GM12878 (cell line): ENCODE measurements at regions not wholly inside any gene's neighbourhood (a gene's known extent, or its start where the extent isn't known, plus 50 kb on each side); places are given as distances from the start of the nearest gene placed in this dataset.

Source experiments
- ATAC-seq: fragments of 200-7000 bp; cut with Tn5 transposase; 3 replicates; pipeline ENCODE4 v1.9.1; 2020; ENCODE audit warnings: mild to moderate bottlenecking, moderate library complexity
- BruUV-seq: library from RNA; stranded (reverse); fragments of 400-500 nt; replicated peaks from 2 replicates; lab custom pipeline; 2021; lab: Mats Ljungman, UMichigan
- CTCF ChIA-PET: fragments of 300-600 bp; sonication (Branson Sonifier 250); formaldehyde crosslinking; extraction: SDS; loops from one replicate; lab custom pipeline; 2021; ENCODE audit warnings: inconsistent platforms; lab: Yijun Ruan, JAX
- POLR2A ChIA-PET: fragments of 350-600 bp; formaldehyde crosslinking; extraction: SDS; loops from one replicate; lab custom pipeline; 2021; ENCODE audit warnings: inconsistent platforms; lab: Charles Lee
- RAD21 ChIA-PET: fragments of 300-600 bp; sonication (Branson Sonifier 250); formaldehyde crosslinking; loops from one replicate; lab custom pipeline; 2023; ENCODE audit warnings: antibody characterized with exemption; ENCODE audit not compliant: unreplicated experiment; lab: Charles Lee
- SMC1A ChIA-PET: fragments of 300-600 bp; sonication (Branson Sonifier 250); formaldehyde crosslinking; loops from one replicate; lab custom pipeline; 2023; ENCODE audit not compliant: unreplicated experiment, uncharacterized antibody; lab: Charles Lee
- DNase-seq: peaks from one replicate; pipeline ENCODE4 v3.0.0-alpha.2; 2011; ENCODE audit warnings: low read depth, low spot score
- FAIRE-seq: peaks from 3 replicates; lab custom pipeline; 2011; peaks lifted over from hg19 to GRCh38; lab: Jason Lieb, UNC
- H2AFZ ChIP-seq: 2 replicates; pipeline ENCODE4 v1.6.0; 2011; ENCODE audit warnings: low read depth, low read length, control low read depth; ENCODE audit not compliant: control insufficient read depth
- H3K27ac ChIP-seq: 2 replicates; pipeline ENCODE4 v1.5.1; 2011; ENCODE audit warnings: control low read depth; ENCODE audit not compliant: control insufficient read depth, insufficient read depth
- H3K27me3 ChIP-seq, 2 experiments: replicated peaks in 1 of 2; 2 replicates each; pipeline versions ENCODE4 v1.6.0 to v1.6.1; 2011; ENCODE audit warnings: low read length in 1 of 2; ENCODE audit not compliant: control insufficient read depth in 2 of 2, insufficient read depth in 2 of 2
- H3K36me3 ChIP-seq, 2 experiments: 2 replicates each; pipeline ENCODE4 v1.5.1; 2011; ENCODE audit warnings: low read length in 1 of 2; ENCODE audit not compliant: control insufficient read depth in 2 of 2, insufficient read depth in 2 of 2
- H3K4me1 ChIP-seq: 2 replicates; pipeline ENCODE4 v1.6.1; 2011; ENCODE audit warnings: mild to moderate bottlenecking, low read length, moderate library complexity, mixed read lengths; ENCODE audit not compliant: control insufficient read depth, insufficient read depth
- H3K4me2 ChIP-seq: 2 replicates; pipeline ENCODE4 v1.6.0; 2011; ENCODE audit warnings: control low read depth; ENCODE audit not compliant: control insufficient read depth, insufficient read depth
- H3K4me3 ChIP-seq: fragments of 200-600 bp; sonication (generic); 2 replicates; pipeline ENCODE4 v1.5.1; 2016
- H3K79me2 ChIP-seq: 2 replicates; pipeline ENCODE4 v1.6.0; 2011; ENCODE audit warnings: low read length; ENCODE audit not compliant: control insufficient read depth, insufficient read depth
- H3K9ac ChIP-seq: 2 replicates; pipeline ENCODE4 v1.8.0; 2011; ENCODE audit warnings: low read length, control low read depth, mixed read lengths; ENCODE audit not compliant: control insufficient read depth, insufficient read depth
- H3K9me3 ChIP-seq: replicated peaks from 3 replicates; pipeline ENCODE4 v1.5.1; 2011; ENCODE audit warnings: mild to moderate bottlenecking, low read length; ENCODE audit not compliant: control insufficient read depth, insufficient read depth
- H4K20me1 ChIP-seq: 2 replicates; pipeline ENCODE4 v1.6.0; 2011; ENCODE audit not compliant: control insufficient read depth, insufficient read depth
- ASH2L ChIP-seq: fragments of 300-600, 200-600 bp; sonication (generic); IDR thresholded peaks from 2 replicates; pipeline ENCODE4 v1.6.1; 2017; ENCODE audit warnings: low read depth, mild to moderate bottlenecking, borderline replicate concordance
- CEBPZ ChIP-seq: fragments of 150-350 bp; IDR thresholded peaks from 2 replicates; pipeline ENCODE4 v1.6.1; 2016; ENCODE audit warnings: low read depth, low read length
- GABPA ChIP-seq: IDR thresholded peaks from 2 replicates; pipeline ENCODE4 v1.6.1; 2014; ENCODE audit warnings: antibody characterized with exemption, low read depth, mild to moderate bottlenecking, inconsistent platforms
- MLLT1 ChIP-seq: fragments of 450-650 bp; IDR thresholded peaks from 2 replicates; pipeline ENCODE4 v1.6.1; 2016; ENCODE audit warnings: mild to moderate bottlenecking
- NR2C1 ChIP-seq: fragments of 450-650 bp; IDR thresholded peaks from 2 replicates; pipeline ENCODE4 v1.6.1; 2017; ENCODE audit warnings: antibody characterized with exemption, mild to moderate bottlenecking, moderate library complexity
- SP1 ChIP-seq: IDR thresholded peaks from one replicate; pipeline ENCODE4 v1.6.1; 2011; ENCODE audit warnings: low read depth, low read length
- STAT1 ChIP-seq: fragments of 450-650 bp; conservative IDR thresholded peaks from 2 replicates; pipeline ENCODE4 v1.6.1; 2014; ENCODE audit warnings: antibody characterized with exemption, mild to moderate bottlenecking
- ZBED1 ChIP-seq: IDR thresholded peaks from 2 replicates; pipeline ENCODE4 v1.6.1; 2016; ENCODE audit warnings: borderline replicate concordance
- WGBS: methylation state at CpG from one replicate; pipeline ENCODE4 v1.1.6; 2016; ENCODE audit warnings: low lambda C conversion rate; ENCODE audit not compliant: insufficient replicate concordance, insufficient coverage; ENCODE audit errors: missing lambda C conversion rate; 5-methylcytosine and 5-hydroxymethylcytosine counted together
- in situ Hi-C: fragments of 300-500 bp; cut with MboI; formaldehyde crosslinking; loops from 9 replicates; pipeline ENCODE4 v1.14.3; 2018; ENCODE audit warnings: mixed read lengths
- intact Hi-C: fragments of 100-400 bp; cut with micrococcal nuclease; formaldehyde crosslinking; loops from one replicate; pipeline ENCODE4 v1.14.2; 2022; ENCODE audit not compliant: unreplicated experiment

GRCh38 chrX:95612350-95612749 lies 1072.3 kb upstream of the DIAPH2 start:
- Histone ChIP-seq H3K27me3 (no peaks in the 10 kb centered on the region), H3K36me3 (no peaks in the 10 kb centered on the region), H3K9me3 (no peaks in the 10 kb centered on the region), H3K9ac (no peak overlapping the region), H3K4me3 (no peak overlapping the region), H3K79me2 (no peaks in the 10 kb centered on the region), H3K4me1 (no peaks in the 10 kb centered on the region), H3K27ac (no peak overlapping the region), H4K20me1 (no peaks in the 10 kb centered on the region), H3K4me2 (no peak overlapping the region), H2AFZ (no peak overlapping the region)
- intact Hi-C loops: no loop called here
- FAIRE-seq (no peak), ATAC-seq (no peak), DNase-seq (no peak)
- ChIA-PET RAD21 (no interaction called here), SMC1A (no interaction called here), POLR2A (no interaction called here), CTCF (no interaction called here)
- BruUV-seq: no TSS peak
- TF ChIP-seq MLLT1: no peak
- TF ChIP-seq NR2C1: no peak
- TF ChIP-seq SP1: no peak
- TF ChIP-seq GABPA: no peak
- TF ChIP-seq CEBPZ: no peak
- no peak for TF ChIP-seq ZBED1
- no peak for TF ChIP-seq ASH2L
- no peak for TF ChIP-seq STAT1
- in situ Hi-C loops: no loop called here
- 6% methylated on average over 2 of the region's 2 CpGs for WGBS
